Upper lobe of left lung (tissue), 6 donors: ENCODE measurements at regions not wholly inside any gene's neighbourhood (a gene's known extent, or its start where the extent isn't known, plus 50 kb on each side); places are given as distances from the start of the nearest gene placed in this dataset.
A peak's percentile ranks its signal among the peaks of the same experiment; 100 is the strongest.

ENCODE experiments used
- ATAC-seq, 2 donors: fragments of 200-7000 bp; cut with Tn5 transposase; one replicate each; pipeline ENCODE4 v1.9.1; 2022; ENCODE audit warnings: mild to moderate bottlenecking in 2 of 2, moderate library complexity in 2 of 2; ENCODE audit not compliant: low FRiP score in 2 of 2
- DNase-seq, 2 donors: peaks; one replicate each; pipeline ENCODE4 v3.0.0-alpha.2; 2019 to 2020
- H3K27ac ChIP-seq, 4 donors: fragments of 200-600 bp; sonication (generic); one replicate each; pipeline ENCODE4 v1.5.1; 2016 to 2019
- H3K27me3 ChIP-seq, 4 donors: fragments of 200-600 bp; sonication (generic); one replicate each; pipeline ENCODE4 v1.5.1; 2017 to 2019
- H3K36me3 ChIP-seq, 4 donors: fragments of 200-600 bp; sonication (generic); one replicate each; pipeline ENCODE4 v1.5.1; 2016 to 2019
- H3K4me1 ChIP-seq, 4 donors: fragments of 200-600 bp; sonication (generic); one replicate each; pipeline ENCODE4 v1.5.1; 2018 to 2019
- H3K4me3 ChIP-seq, 4 donors: fragments of 200-600 bp; sonication (generic); one replicate each; pipeline ENCODE4 v1.5.1; 2017 to 2019; ENCODE audit warnings: mild to moderate bottlenecking in 2 of 4, moderate library complexity in 1 of 4
- H3K9me3 ChIP-seq, 4 donors: fragments of 200-600 bp; sonication (generic); one replicate each; pipeline ENCODE4 v1.5.1; 2018 to 2019
- EP300 ChIP-seq, 4 donors: sonication (generic); formaldehyde crosslinking; IDR thresholded peaks; one replicate each; pipeline ENCODE4 v1.5.1; 2017; ENCODE audit warnings: antibody characterized with exemption in 4 of 4, control low read depth in 2 of 4
- POLR2A ChIP-seq, 4 donors: fragments of 450-650 bp; IDR thresholded peaks; one replicate each; pipeline ENCODE4 v1.5.1; 2016 to 2017; ENCODE audit warnings: antibody characterized with exemption in 4 of 4, mild to moderate bottlenecking in 2 of 4
- POLR2AphosphoS5 ChIP-seq, 2 donors: sonication (generic); formaldehyde crosslinking; IDR thresholded peaks; one replicate each; pipeline ENCODE4 v1.5.1; 2017; ENCODE audit warnings: antibody characterized with exemption in 2 of 2
- WGBS, 2 donors: methylation state at CpG; one replicate each; pipeline ENCODE4 v1.1.5; 2017 to 2018; 5-methylcytosine and 5-hydroxymethylcytosine counted together
- TF ChIP-seq, protein P1 (sequence below), 6 experiments: fragments of 450-650 bp in 4 of 6; fragments of 200-600 bp in 2 of 6; sonication (generic) in 2 of 6; IDR thresholded peaks; one replicate each; pipeline ENCODE4 v1.5.1; 2016 to 2019; ENCODE audit warnings: antibody characterized with exemption in 6 of 6
- donor health status: DM: no; HTN: no; CAD: no; lungs with moderate emphysema.
- donor health status: DM: no; HTN: yes; CAD: no; lungs with severe emphysema.

DNA sequence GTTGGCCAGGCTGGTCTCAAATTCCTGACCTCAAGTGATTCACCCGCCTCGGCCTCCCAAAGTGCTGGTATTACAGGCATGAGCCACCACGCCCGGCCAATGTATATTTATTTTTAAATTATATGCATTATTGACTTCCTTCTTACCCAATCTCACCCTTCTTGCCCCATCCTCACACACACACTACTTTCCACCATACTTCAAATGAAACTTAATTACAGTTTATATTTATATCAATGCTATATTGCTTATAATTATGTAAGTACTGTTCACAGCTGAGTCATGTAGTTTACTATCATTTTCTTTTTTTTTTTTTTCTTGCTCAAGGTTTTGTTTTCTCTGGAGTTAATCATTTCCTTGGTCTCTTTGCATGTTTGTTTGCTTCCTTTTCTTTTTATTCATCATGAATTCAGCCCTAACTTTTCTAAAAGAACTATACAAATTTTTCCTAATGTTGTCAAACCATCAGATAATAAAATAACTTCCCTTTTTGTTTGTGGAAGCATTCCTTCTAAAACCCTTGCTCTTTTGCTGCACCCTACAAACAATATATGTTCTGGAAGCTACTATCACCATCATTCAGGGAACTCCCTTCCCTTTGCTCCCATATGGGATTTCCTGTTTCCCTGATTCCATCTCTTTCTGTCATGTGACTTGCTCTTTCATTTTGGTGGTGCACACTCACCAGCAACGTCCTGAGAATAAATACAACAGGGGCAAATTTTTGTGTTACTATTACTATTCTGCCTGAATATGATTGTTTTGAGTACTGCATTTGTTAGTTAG is 201.7 kb upstream of the SASH1 start:
- no peak for ATAC-seq
- H3K27me3 ChIP-seq, result no peaks in the 10 kb centered on the region
- TF ChIP-seq, protein P1, sequence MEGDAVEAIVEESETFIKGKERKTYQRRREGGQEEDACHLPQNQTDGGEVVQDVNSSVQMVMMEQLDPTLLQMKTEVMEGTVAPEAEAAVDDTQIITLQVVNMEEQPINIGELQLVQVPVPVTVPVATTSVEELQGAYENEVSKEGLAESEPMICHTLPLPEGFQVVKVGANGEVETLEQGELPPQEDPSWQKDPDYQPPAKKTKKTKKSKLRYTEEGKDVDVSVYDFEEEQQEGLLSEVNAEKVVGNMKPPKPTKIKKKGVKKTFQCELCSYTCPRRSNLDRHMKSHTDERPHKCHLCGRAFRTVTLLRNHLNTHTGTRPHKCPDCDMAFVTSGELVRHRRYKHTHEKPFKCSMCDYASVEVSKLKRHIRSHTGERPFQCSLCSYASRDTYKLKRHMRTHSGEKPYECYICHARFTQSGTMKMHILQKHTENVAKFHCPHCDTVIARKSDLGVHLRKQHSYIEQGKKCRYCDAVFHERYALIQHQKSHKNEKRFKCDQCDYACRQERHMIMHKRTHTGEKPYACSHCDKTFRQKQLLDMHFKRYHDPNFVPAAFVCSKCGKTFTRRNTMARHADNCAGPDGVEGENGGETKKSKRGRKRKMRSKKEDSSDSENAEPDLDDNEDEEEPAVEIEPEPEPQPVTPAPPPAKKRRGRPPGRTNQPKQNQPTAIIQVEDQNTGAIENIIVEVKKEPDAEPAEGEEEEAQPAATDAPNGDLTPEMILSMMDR (IDR thresholded peaks at IDR 0.05), result no peak
- TF ChIP-seq EP300 (IDR thresholded peaks at IDR 0.05) (no peak), POLR2AphosphoS5 (IDR thresholded peaks at IDR 0.05) (no peak), POLR2A (IDR thresholded peaks at IDR 0.05) (no peak)
- WGBS, 2 donors, result 86 to 89% methylated on average over 5 of the region's 5 CpGs
- H3K27ac ChIP-seq, result no peak overlapping the region
- no peaks in the 10 kb centered on the region for H3K36me3 ChIP-seq
- no peak overlapping the region for H3K4me3 ChIP-seq
- no peak for DNase-seq
- peaks cover 0 to 4% (median 0%) of the 10 kb centered on the region in 4 donors for H3K9me3 ChIP-seq
- no peaks in the 10 kb centered on the region for H3K4me1 ChIP-seq

DNA sequence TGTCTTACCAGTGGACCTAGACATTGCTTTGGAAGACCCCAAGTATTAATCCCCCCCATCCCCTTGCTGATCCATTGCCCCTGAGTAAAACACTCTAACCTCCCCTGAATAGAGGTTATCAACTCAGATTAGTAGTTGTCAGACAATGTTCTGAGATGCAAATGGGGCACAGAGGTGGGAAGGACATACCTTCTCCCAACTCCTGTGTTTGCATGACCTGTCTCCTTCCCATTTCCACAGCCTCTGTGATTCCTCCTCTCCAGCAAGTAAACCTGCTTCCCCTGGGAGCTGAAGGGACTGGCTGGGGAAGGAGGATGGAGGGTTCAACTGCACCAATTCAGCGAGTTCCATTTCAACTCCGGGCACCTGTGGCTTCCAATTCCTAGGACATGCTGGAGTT is 199.8 kb upstream of the SASH1 start:
- ATAC-seq (no peak), DNase-seq (no peak)
- H3K27me3 ChIP-seq, result no peaks in the 10 kb centered on the region
- H3K4me1 ChIP-seq, result no peaks in the 10 kb centered on the region
- 89 to 95% methylated on average over 2 of the region's 2 CpGs for WGBS, 2 donors
- TF ChIP-seq EP300 (IDR thresholded peaks at IDR 0.05), result no peak
- TF ChIP-seq POLR2AphosphoS5 (IDR thresholded peaks at IDR 0.05), result no peak
- TF ChIP-seq, protein P1 (IDR thresholded peaks at IDR 0.05), result no peak
- no peak for TF ChIP-seq POLR2A (IDR thresholded peaks at IDR 0.05)
- H3K36me3 ChIP-seq, result no peaks in the 10 kb centered on the region
- peaks cover 0 to 1% (median 0%) of the 10 kb centered on the region in 4 donors for H3K9me3 ChIP-seq
- no peak overlapping the region for H3K27ac ChIP-seq
- no peak overlapping the region for H3K4me3 ChIP-seq

DNA sequence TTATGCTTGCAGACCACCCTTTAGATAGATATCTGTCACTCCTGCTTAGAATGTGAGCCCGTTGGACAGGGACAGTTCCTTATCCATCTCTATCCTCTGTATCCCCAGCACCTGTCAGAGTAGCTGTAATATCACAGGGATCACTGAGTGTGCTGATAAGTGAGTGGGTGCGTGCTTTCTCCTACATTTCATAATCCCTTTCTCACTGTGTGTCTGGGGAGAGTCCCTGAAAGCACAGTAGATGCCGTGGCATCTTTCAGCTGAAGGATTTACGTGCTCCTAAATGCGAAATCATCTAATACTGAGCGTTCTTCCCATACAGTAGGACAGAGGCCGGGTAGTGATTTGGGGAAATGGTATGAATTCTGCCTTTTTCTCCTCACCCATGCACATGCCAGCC is 198.9 kb upstream of the SASH1 start:
- TF ChIP-seq POLR2A (IDR thresholded peaks at IDR 0.05), result no peak
- TF ChIP-seq EP300 (IDR thresholded peaks at IDR 0.05), result no peak
- TF ChIP-seq, protein P1 (IDR thresholded peaks at IDR 0.05), result no peak
- no peak for TF ChIP-seq POLR2AphosphoS5 (IDR thresholded peaks at IDR 0.05)
- no peaks in the 10 kb centered on the region for H3K9me3 ChIP-seq
- no peak overlapping the region for H3K4me3 ChIP-seq
- DNase-seq (no peak), ATAC-seq (no peak)
- no peaks in the 10 kb centered on the region for H3K4me1 ChIP-seq
- WGBS, 2 donors, result 77 to 79% methylated on average over 7 of the region's 7 CpGs
- H3K36me3 ChIP-seq, result no peaks in the 10 kb centered on the region
- H3K27me3 ChIP-seq, result no peaks in the 10 kb centered on the region
- no peak overlapping the region for H3K27ac ChIP-seq

DNA sequence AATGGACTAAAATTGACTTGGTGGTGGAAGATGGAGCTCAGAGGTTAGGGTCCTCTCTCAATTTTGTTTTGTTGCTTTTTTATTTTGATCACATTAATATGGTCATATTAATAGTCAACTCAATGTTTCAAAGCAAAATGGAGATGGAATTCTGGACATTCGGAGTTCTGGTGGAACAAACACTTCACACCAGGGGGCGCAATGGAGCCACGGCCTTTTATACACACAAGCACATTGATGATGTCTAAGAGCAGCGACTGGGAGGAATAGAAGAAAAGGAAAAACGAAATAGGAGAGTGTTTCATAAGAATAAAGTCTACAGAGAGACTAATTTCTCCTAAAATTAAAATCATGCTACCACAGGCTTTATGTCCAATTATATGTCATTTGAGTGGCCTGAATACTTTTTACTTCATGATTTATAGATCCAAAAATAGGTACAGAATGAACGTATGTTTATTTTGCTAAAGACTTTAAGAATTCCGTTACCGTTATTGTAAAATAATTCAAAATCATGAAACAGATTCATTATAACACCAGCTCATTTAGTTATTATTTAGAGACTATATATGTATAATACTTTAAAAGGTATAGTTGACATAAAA is 197.6 kb upstream of the SASH1 start:
- no peaks in the 10 kb centered on the region for H3K27me3 ChIP-seq
- DNase-seq (peak in 1 of 2 donors; percentile 53), ATAC-seq (peak in 1 of 2 donors; percentile 65)
- no peaks in the 10 kb centered on the region for H3K36me3 ChIP-seq
- no peaks in the 10 kb centered on the region for H3K9me3 ChIP-seq
- TF ChIP-seq, protein P1 (IDR thresholded peaks at IDR 0.05), result peak; percentile 37 to 70 (median 52)
- TF ChIP-seq EP300 (IDR thresholded peaks at IDR 0.05) (no peak), POLR2A (IDR thresholded peaks at IDR 0.05) (no peak), POLR2AphosphoS5 (IDR thresholded peaks at IDR 0.05) (no peak)
- H3K27ac ChIP-seq, result no peak overlapping the region
- 35 to 36% methylated on average over 8 of the region's 8 CpGs for WGBS, 2 donors
- H3K4me1 ChIP-seq, result no peaks in the 10 kb centered on the region
- H3K4me3 ChIP-seq, result no peak overlapping the region
